ENCODE measurements at regions not wholly inside any gene's neighbourhood (a gene's known extent, or its start where the extent isn't known, plus 50 kb on each side); places are given as distances from the start of the nearest gene placed in this dataset.
A peak's percentile ranks its signal among the peaks of the same experiment; 100 is the strongest.

GRCh38 chr3:104887619-104888018 lies 479.1 kb upstream of the ALCAM start:
- DNase-seq (ENCODE audit: low read depth) = no peak
- no peak for TF ChIP-seq CTCF (IDR thresholded peaks at IDR 0.05; ENCODE audit: insufficient read depth, low read length)
- H3K4me3 ChIP-seq (ENCODE audit: low read depth, low read length) = no peak overlapping the region

- H3K4me3 ChIP-seq (ENCODE audit: low read depth, low read length) = no peak overlapping the region
- no peak for DNase-seq (ENCODE audit: low read depth)
- TF ChIP-seq CTCF (IDR thresholded peaks at IDR 0.05; ENCODE audit: insufficient read depth, low read length) = no peak
Measured at GRCh38 chr3:104892044-104892443, 474.7 kb upstream of the ALCAM start.

GRCh38 chr3:104896624-104897023 lies 470.1 kb upstream of the ALCAM start:
- no peak overlapping the region for H3K4me3 ChIP-seq (ENCODE audit: low read depth, low read length)
- TF ChIP-seq CTCF (IDR thresholded peaks at IDR 0.05; ENCODE audit: insufficient read depth, low read length) = no peak
- DNase-seq (ENCODE audit: low read depth) = no peak

GRCh38 chr3:104901396-104901795 lies 465.3 kb upstream of the ALCAM start:
- TF ChIP-seq CTCF (IDR thresholded peaks at IDR 0.05; ENCODE audit: insufficient read depth, low read length) = no peak
- no peak overlapping the region for H3K4me3 ChIP-seq (ENCODE audit: low read depth, low read length)
- no peak for DNase-seq (ENCODE audit: low read depth)

- no peak for TF ChIP-seq CTCF (IDR thresholded peaks at IDR 0.05; ENCODE audit: insufficient read depth, low read length)
- no peak overlapping the region for H3K4me3 ChIP-seq (ENCODE audit: low read depth, low read length)
- DNase-seq (ENCODE audit: low read depth) = no peak
Measured at GRCh38 chr3:104903064-104903463, 463.6 kb upstream of the ALCAM start.

GRCh38 chr3:104906001-104906639 lies 460.6 kb upstream of the ALCAM start:
- no peak for DNase-seq (ENCODE audit: low read depth)
- H3K4me3 ChIP-seq (ENCODE audit: low read depth, low read length) = no peak overlapping the region
- no peak for TF ChIP-seq CTCF (IDR thresholded peaks at IDR 0.05; ENCODE audit: insufficient read depth, low read length)

GRCh38 chr3:104907507-104907906 lies 459.2 kb upstream of the ALCAM start:
- TF ChIP-seq CTCF (IDR thresholded peaks at IDR 0.05; ENCODE audit: insufficient read depth, low read length) = no peak
- peak; percentile 81 for DNase-seq (ENCODE audit: low read depth)
- no peak overlapping the region for H3K4me3 ChIP-seq (ENCODE audit: low read depth, low read length)

Measured in fibroblast of the aortic adventitia (primary cell).